ENCODE measurements at regions not wholly inside any gene's neighbourhood (a gene's known extent, or its start where the extent isn't known, plus 50 kb on each side); places are given as distances from the start of the nearest gene placed in this dataset.

DNA sequence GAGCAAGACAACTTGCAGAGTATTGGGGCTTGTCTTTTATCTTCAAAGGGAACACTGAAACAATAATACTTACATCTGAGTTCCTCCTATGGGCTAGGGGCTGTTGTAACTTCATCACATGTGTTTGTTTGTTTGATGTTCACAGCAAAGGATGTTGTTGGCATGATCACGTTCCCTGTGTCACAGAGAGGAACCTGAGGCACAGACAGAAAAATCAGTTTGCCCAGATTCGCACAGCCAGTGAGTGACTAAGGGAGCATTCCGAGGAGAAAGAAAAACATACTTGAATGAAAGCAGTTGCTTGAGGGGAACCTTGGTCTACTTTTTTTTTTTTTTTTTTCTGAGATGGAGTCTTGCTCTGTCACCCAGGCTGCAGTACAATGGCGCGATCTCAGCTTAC is 87.2 kb upstream of the PFKP start:
- TF ChIP-seq, protein P1, sequence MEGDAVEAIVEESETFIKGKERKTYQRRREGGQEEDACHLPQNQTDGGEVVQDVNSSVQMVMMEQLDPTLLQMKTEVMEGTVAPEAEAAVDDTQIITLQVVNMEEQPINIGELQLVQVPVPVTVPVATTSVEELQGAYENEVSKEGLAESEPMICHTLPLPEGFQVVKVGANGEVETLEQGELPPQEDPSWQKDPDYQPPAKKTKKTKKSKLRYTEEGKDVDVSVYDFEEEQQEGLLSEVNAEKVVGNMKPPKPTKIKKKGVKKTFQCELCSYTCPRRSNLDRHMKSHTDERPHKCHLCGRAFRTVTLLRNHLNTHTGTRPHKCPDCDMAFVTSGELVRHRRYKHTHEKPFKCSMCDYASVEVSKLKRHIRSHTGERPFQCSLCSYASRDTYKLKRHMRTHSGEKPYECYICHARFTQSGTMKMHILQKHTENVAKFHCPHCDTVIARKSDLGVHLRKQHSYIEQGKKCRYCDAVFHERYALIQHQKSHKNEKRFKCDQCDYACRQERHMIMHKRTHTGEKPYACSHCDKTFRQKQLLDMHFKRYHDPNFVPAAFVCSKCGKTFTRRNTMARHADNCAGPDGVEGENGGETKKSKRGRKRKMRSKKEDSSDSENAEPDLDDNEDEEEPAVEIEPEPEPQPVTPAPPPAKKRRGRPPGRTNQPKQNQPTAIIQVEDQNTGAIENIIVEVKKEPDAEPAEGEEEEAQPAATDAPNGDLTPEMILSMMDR (IDR thresholded peaks at IDR 0.05) = no peak
- TF ChIP-seq POLR2A (IDR thresholded peaks at IDR 0.05) (no peak), EP300 (IDR thresholded peaks at IDR 0.05) (no peak)
